HL-60 (cell line): ENCODE measurements at regions not wholly inside any gene's neighbourhood (a gene's known extent, or its start where the extent isn't known, plus 50 kb on each side); places are given as distances from the start of the nearest gene placed in this dataset.

Source experiments
- GABPA ChIP-seq: IDR thresholded peaks from 2 replicates; pipeline ENCODE4 v1.6.1; 2012; ENCODE audit warnings: low read depth
- POLR2AphosphoS5 ChIP-seq: IDR thresholded peaks from 2 replicates; pipeline ENCODE4 v1.6.1; 2012; ENCODE audit warnings: low read depth
- SPI1 ChIP-seq: IDR thresholded peaks from 2 replicates; pipeline ENCODE4 v1.6.1; 2012; ENCODE audit warnings: low read depth, mild to moderate bottlenecking, borderline replicate concordance
- TF ChIP-seq, protein P1 (sequence below): IDR thresholded peaks from one replicate; pipeline ENCODE4 v1.5.1; 2011; ENCODE audit warnings: low read length, control low read depth, inconsistent platforms; ENCODE audit not compliant: insufficient read depth
- TF ChIP-seq, protein P2 (sequence below): IDR thresholded peaks from 2 replicates; pipeline ENCODE4 v1.6.1; 2012; ENCODE audit warnings: low read depth; ENCODE audit not compliant: insufficient replicate concordance

DNA sequence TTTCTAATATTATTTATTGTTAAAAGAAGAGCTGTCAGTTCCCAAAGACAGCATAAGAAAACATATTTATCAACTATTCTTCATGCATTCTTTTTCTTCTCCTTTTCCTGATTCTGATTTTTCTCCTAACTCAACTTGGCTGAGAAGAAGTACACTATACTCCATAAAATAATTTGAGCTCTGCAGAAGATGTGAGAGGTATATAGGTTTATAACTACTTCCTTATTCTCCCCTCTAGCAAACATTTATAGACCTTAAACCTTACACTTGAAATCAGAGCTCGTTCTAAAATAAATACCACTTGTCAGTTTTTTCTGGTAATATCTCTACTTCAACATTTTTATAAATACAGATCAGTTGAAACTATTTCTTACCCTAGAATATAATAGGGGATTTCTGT lies 724.8 kb upstream of the GRAMD2B start:
- TF ChIP-seq, protein P1, sequence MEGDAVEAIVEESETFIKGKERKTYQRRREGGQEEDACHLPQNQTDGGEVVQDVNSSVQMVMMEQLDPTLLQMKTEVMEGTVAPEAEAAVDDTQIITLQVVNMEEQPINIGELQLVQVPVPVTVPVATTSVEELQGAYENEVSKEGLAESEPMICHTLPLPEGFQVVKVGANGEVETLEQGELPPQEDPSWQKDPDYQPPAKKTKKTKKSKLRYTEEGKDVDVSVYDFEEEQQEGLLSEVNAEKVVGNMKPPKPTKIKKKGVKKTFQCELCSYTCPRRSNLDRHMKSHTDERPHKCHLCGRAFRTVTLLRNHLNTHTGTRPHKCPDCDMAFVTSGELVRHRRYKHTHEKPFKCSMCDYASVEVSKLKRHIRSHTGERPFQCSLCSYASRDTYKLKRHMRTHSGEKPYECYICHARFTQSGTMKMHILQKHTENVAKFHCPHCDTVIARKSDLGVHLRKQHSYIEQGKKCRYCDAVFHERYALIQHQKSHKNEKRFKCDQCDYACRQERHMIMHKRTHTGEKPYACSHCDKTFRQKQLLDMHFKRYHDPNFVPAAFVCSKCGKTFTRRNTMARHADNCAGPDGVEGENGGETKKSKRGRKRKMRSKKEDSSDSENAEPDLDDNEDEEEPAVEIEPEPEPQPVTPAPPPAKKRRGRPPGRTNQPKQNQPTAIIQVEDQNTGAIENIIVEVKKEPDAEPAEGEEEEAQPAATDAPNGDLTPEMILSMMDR, result no peak
- TF ChIP-seq, protein P2, sequence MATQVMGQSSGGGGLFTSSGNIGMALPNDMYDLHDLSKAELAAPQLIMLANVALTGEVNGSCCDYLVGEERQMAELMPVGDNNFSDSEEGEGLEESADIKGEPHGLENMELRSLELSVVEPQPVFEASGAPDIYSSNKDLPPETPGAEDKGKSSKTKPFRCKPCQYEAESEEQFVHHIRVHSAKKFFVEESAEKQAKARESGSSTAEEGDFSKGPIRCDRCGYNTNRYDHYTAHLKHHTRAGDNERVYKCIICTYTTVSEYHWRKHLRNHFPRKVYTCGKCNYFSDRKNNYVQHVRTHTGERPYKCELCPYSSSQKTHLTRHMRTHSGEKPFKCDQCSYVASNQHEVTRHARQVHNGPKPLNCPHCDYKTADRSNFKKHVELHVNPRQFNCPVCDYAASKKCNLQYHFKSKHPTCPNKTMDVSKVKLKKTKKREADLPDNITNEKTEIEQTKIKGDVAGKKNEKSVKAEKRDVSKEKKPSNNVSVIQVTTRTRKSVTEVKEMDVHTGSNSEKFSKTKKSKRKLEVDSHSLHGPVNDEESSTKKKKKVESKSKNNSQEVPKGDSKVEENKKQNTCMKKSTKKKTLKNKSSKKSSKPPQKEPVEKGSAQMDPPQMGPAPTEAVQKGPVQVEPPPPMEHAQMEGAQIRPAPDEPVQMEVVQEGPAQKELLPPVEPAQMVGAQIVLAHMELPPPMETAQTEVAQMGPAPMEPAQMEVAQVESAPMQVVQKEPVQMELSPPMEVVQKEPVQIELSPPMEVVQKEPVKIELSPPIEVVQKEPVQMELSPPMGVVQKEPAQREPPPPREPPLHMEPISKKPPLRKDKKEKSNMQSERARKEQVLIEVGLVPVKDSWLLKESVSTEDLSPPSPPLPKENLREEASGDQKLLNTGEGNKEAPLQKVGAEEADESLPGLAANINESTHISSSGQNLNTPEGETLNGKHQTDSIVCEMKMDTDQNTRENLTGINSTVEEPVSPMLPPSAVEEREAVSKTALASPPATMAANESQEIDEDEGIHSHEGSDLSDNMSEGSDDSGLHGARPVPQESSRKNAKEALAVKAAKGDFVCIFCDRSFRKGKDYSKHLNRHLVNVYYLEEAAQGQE, result no peak
- TF ChIP-seq POLR2AphosphoS5, result no peak
- no peak for TF ChIP-seq SPI1
- TF ChIP-seq GABPA, result no peak
